HG03558 (cell line): ENCODE measurements at regions not wholly inside any gene's neighbourhood (a gene's known extent, or its start where the extent isn't known, plus 50 kb on each side); places are given as distances from the start of the nearest gene placed in this dataset.
"Not testable (repeated sequence)": the region's sequence is repeated elsewhere in the genome, so short reads cannot be mapped to it uniquely, and the experiment has no call there.

Experiments
- ATAC-seq: cut with Tn5 transposase; IDR thresholded peaks from one replicate; pipeline ENCODE4 v1.9.1; 2021; ENCODE audit warnings: moderate number of reproducible peaks; ENCODE audit not compliant: unreplicated experiment; ENCODE audit errors: extremely low read depth

DNA sequence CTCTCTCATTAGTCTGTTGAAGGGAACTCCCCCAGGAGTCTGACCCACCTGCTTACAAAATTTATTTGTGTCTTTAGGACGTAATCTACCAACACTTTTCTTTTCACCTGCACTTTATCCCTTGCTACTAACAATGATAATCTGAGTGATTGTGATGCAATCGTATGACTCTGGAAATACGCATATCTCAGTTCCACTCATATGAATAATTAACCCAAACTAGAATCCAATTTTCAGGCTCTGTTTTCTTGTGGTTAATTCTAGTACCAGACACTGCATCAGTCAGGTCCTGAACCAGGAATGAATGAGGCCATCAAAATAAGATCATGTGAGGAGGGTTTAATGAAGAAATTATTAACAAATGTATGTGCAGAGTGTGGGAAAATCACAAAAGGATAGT is 158.4 kb upstream of the SRD5A2 start:
- ATAC-seq, result no peak

DNA sequence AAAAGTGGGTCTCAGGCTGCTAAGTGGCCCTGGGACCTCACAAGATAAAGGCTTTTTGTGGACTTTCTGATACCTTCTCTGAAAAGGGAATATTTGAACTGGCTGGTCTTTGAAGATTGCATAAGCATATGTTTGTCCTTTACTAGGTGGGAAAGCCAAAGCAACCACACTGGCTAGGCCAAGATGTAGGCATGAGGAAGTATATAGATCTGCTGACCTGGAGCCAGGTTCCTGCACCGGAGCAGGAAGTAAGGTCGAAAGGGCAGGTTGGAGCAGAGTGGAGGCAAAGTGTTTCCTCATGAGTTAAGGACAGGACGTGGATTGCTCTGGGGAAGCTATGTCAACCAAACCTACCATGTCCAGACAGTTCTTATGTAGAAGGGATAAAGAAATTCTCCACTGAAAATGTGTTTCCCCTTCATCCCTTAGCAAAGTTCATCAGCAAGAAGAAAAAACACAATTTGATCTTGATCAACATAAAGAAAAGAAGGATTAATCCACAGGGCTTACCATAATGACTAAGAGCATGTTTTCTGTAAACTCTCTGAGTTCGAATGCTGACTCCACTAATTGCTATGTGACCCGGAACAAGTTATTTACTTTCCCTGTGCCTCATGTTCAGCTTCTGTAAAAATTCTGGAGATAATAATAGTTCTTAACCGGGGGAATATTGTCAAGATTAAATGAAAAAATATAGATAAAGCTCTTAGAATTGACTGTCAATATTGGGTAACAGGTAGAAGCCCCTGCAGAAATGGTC is 156.1 kb upstream of the SRD5A2 start:
- no peak for ATAC-seq

DNA sequence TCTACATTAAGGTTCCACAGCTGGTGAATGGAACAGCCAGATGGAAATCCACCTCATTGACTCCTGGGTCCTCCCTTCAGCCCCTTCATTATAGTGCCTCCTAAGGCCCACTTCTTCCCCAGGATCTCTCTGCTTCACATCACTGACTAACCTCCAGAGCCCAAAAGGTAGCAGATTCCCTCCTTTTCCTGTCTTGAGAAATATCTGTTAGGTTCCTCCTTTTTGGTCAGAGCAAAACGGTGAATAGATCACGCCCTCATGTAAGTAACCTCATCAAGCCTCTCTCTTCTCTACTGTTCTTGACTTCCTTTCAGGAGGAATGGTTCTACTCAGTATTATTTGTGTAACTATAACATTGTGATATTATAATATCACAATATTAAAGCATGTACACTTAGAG is 155.0 kb upstream of the SRD5A2 start:
- no peak for ATAC-seq

GRCh38 chr2:31729442-31730092 is 148.8 kb upstream of the SRD5A2 start:
- ATAC-seq, result no peak

GRCh38 chr2:31729065-31729439 is 148.3 kb upstream of the SRD5A2 start:
- no peak for ATAC-seq

GRCh38 chr2:31728406-31729064 is 147.8 kb upstream of the SRD5A2 start:
- ATAC-seq, result no peak

GRCh38 chr2:31726457-31726856 is 145.7 kb upstream of the SRD5A2 start:
- ATAC-seq, result no peak

DNA sequence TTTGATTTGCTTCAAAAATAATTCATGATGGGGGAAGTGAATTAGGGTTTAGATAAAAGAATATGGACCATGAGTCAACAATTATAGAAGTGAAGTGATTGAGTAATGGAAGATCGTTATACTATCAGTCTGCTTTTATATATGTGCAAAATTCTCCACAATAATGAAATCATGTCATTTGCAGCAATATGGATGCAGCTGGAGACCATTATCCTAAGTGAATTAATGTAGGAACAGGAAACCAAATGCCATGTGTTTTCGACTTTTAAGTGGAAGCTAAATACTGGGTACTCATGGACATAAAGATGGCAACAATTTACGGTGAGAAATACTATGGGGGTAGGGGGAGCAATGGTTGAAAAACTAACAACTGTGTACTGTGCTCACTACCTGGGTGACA is 144.7 kb upstream of the SRD5A2 start:
- no peak for ATAC-seq

DNA sequence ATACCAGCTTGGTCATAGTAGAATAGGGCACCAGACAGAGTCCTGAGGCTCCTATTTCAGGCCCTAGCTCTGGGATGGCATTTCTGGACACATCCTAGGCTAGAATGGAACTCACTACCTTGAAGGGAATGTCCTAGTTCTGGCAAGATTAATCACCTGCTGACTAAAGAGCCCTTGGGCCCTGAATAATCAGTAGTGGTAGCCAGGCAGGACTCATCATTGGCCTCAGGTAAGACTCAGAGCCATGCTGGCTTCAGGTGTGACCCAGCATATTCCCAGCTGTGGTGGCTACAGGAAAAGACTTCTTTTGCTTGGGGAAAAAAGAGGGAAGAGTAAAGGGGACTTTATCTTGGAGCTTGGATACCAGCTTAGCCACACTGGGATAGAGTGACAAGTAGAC is 131.0 kb upstream of the SRD5A2 start:
- ATAC-seq, result no peak

- no peak for ATAC-seq
Observed at GRCh38 chr2:31710121-31710520, 129.4 kb upstream of the SRD5A2 start.

DNA sequence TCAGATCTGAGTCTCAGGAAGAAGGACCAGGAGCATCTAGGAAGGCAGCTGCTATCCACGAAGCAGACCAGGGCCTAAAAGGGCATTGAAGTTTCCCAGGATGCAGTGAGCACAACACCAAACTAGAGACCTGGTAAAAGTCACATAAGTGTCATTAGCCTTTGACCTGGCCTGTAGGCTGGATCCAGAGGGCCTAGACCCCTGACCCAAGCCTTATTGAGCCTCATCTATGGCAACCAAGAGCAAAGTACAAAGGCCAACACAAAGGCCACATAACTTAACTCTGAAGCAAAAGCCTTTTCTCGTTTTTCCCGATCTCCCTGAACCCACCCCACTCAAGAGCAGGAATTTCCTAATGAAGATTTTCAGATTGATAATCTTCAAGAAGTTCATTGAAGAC is 127.3 kb upstream of the SRD5A2 start:
- ATAC-seq, result no peak

DNA sequence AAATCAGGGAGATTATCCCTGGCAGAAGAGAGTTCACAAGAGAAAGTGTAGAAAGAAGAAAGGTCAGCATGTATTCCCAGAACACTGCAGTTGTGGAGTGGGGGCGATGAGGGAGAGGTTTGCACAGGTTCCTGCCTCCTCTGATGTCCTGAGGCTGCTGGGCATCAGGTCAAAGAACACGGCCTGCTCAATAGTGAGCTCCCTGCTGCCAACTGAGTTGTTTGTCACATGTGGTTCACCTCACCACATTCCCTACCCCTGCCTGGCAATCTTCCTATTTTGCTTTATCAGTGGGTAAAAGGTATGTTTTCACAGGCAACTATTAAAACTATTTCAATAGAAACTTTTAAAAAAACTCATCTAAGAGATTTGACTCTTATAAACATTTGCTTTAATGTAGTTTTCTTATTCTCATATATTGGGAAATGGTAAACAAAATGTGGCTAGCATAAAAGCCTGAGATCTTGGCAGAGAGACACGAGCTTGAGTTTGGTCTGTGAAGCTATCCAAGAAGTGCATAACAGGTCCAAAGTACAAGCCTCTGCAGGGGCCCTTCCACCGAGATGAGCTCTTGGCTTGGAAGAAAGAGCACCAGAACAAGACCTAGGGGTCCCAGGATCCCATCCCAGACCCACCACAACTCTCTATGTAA is 123.9 kb upstream of the SRD5A2 start:
- ATAC-seq, result no peak

- ATAC-seq, result no peak
Observed at GRCh38 chr2:31703253-31703652, 122.5 kb upstream of the SRD5A2 start.

DNA sequence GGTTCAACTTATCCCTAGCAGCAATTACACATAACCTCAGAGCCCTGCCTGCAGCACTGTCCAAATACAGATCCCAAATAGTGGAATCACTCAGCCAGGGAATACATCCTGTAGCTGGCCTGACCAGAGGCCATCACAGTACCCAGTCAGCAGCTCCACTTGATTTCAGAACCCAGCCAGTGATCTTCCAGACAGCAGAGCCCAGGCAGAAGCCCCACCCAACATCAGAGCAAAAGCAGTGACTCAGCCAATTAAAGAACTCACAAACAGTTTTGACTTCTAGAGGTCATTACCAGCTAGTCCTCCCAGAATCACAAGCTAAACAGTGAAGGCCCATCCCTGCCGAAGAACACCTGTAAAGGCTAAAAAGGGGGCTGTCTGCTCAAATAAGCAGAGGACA is 118.0 kb upstream of the SRD5A2 start:
- ATAC-seq, result no peak

DNA sequence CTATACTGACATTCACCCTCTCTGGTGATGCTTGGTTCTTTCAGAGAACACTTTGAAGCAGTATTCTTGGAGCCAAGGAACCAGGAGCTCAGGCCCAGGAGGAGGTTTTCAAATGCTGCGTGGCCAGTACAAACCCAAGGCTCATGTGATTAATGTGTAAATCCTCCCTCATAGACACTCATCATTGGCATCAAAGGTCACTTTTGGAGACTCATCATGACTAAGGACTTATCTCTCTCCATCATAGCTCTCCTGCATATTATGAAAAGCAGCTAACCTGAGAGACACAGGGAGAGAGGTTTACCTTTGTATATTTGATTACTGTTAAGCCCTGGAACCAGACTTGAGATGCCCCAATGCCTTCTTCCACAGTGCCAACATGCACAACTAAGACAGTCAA is 115.3 kb upstream of the SRD5A2 start:
- no peak for ATAC-seq

GRCh38 chr2:31694444-31694843 is 113.7 kb upstream of the SRD5A2 start:
- ATAC-seq, result no peak

DNA sequence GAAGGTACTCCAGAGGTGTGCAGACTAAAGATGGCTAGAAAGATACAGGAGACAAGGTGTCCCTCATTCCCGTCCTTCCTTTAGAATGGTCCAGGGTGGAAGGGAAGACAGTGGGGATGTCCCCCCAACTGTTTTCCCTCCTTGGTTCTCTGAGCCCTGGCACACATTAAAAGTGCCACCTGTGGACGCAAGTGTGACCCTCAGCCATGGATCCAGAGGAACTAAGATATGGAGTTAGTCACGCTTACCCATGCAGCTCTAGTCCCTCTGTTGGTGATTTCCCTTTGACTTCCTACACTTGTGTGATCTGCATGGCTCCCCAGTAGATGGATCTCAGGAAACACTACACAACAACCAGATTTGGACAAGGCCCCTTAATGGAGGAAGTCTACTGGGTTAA is 113.1 kb upstream of the SRD5A2 start:
- no peak for ATAC-seq

DNA sequence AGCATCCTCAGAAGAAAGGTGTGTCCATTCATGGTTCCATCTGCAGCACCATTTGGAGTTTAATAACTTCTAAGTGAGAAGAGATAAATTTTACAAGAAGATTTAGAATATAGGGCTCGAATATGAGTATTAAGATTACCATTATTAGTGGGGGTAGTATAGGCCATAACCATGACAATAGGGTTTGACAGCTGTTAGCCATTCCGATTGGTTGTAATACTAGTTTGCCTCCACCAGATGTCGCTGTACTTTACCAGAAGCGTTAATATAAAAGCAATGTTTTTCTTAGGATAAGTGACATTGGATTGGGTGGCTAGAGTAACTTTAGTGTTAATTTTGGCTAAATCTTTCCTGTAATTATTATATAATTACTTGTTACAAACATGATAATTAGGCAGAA is 107.5 kb upstream of the SRD5A2 start:
- ATAC-seq, result no peak

GRCh38 chr2:31683506-31683905 is 102.8 kb upstream of the SRD5A2 start:
- not testable (repeated sequence) for ATAC-seq

DNA sequence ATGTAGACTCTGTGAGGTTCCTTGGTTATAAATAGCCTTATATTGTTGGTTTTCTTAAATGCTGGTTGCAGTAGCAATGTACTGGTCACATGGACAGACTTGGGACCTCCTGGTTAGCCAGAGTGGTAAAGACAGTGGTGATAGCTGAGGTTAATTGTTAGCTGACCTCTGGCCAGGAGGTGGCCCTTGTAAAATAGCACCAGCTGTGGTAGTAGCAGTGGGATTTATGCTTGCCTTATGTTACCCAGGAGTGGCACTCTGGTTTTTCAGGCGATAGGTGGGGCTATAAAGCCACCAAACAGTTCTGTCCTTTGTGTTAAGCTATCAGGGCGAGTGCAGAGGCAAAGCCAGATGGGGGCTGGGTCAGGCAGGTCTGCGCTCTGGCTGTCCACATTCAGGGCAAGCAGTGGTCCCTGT is 94.8 kb upstream of the SRD5A2 start:
- no peak for ATAC-seq

DNA sequence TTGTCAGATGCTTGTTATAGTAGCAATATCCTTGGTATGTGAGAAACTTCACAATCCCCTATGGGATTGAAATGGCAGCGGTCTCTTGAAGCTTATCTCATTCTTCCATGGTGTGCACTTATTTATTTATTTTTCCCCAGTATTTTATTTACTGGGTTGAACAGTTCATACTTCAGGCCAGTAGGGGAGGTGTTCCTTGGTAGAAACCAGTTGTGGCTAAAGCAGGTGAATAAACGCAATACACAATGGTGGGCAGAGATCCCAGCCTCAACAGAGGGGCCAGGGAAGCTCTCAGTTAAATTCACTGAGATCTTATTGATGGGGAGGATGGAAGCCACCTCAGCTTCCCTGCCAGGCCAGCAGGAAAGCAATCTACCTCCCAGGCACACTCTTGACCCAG is 93.7 kb upstream of the SRD5A2 start:
- no peak for ATAC-seq
